ENCODE measurements at regions not wholly inside any gene's neighbourhood (a gene's known extent, or its start where the extent isn't known, plus 50 kb on each side); places are given as distances from the start of the nearest gene placed in this dataset.

GRCh38 chr10:131431533-131431932 is 120.0 kb upstream of the TCERG1L start:
- TF ChIP-seq CTCF (IDR thresholded peaks at IDR 0.05) (no peak), POLR2A (IDR thresholded peaks at IDR 0.05) (no peak)

Measured in uterus (tissue), 2 donors.